ENCODE measurements at regions not wholly inside any gene's neighbourhood (a gene's known extent, or its start where the extent isn't known, plus 50 kb on each side); places are given as distances from the start of the nearest gene placed in this dataset.
"Not testable (repeated sequence)": the region's sequence is repeated elsewhere in the genome, so short reads cannot be mapped to it uniquely, and the experiment has no call there.

- H3K4me3 ChIP-seq (ENCODE audit: low read depth, low read length), result no peak overlapping the region
- DNase-seq (ENCODE audit: low read depth), result no peak
- no peak for TF ChIP-seq CTCF (IDR thresholded peaks at IDR 0.05; ENCODE audit: insufficient read depth, low read depth, low read length)
Observed at GRCh38 chr3:181913254-181913653, 201.5 kb downstream of the SOX2 start.

- no peak for DNase-seq (ENCODE audit: low read depth)
- TF ChIP-seq CTCF (IDR thresholded peaks at IDR 0.05; ENCODE audit: insufficient read depth, low read depth, low read length), result no peak
- H3K4me3 ChIP-seq (ENCODE audit: low read depth, low read length), result no peak overlapping the region
Observed at GRCh38 chr3:181915551-181915950, 203.8 kb downstream of the SOX2 start.

GRCh38 chr3:181916013-181916412 lies 204.3 kb downstream of the SOX2 start:
- DNase-seq (ENCODE audit: low read depth), result no peak
- no peak for TF ChIP-seq CTCF (IDR thresholded peaks at IDR 0.05; ENCODE audit: insufficient read depth, low read depth, low read length)
- H3K4me3 ChIP-seq (ENCODE audit: low read depth, low read length), result no peak overlapping the region

- no peak overlapping the region for H3K4me3 ChIP-seq (ENCODE audit: low read depth, low read length)
- no peak for TF ChIP-seq CTCF (IDR thresholded peaks at IDR 0.05; ENCODE audit: insufficient read depth, low read depth, low read length)
- no peak for DNase-seq (ENCODE audit: low read depth)
Observed at GRCh38 chr3:181917027-181917426, 205.3 kb downstream of the SOX2 start.

- DNase-seq (ENCODE audit: low read depth), result no peak
- TF ChIP-seq CTCF (IDR thresholded peaks at IDR 0.05; ENCODE audit: insufficient read depth, low read depth, low read length), result no peak
- no peak overlapping the region for H3K4me3 ChIP-seq (ENCODE audit: low read depth, low read length)
Observed at GRCh38 chr3:181919375-181919774, 207.7 kb downstream of the SOX2 start.

- no peak for DNase-seq (ENCODE audit: low read depth)
- H3K4me3 ChIP-seq (ENCODE audit: low read depth, low read length), result no peak overlapping the region
- TF ChIP-seq CTCF (IDR thresholded peaks at IDR 0.05; ENCODE audit: insufficient read depth, low read depth, low read length), result no peak
Observed at GRCh38 chr3:181920409-181920808, 208.7 kb downstream of the SOX2 start.

- TF ChIP-seq CTCF (IDR thresholded peaks at IDR 0.05; ENCODE audit: insufficient read depth, low read depth, low read length), result no peak
- no peak overlapping the region for H3K4me3 ChIP-seq (ENCODE audit: low read depth, low read length)
- DNase-seq (ENCODE audit: low read depth), result no peak
Observed at GRCh38 chr3:181921220-181921619, 209.5 kb downstream of the SOX2 start.

GRCh38 chr3:181925841-181926240 lies 214.1 kb downstream of the SOX2 start:
- H3K4me3 ChIP-seq (ENCODE audit: low read depth, low read length); DNase-seq (ENCODE audit: low read depth): not testable (repeated sequence)

Data from fibroblast of villous mesenchyme (primary cell).